ENCODE measurements at regions not wholly inside any gene's neighbourhood (a gene's known extent, or its start where the extent isn't known, plus 50 kb on each side); places are given as distances from the start of the nearest gene placed in this dataset.

DNA sequence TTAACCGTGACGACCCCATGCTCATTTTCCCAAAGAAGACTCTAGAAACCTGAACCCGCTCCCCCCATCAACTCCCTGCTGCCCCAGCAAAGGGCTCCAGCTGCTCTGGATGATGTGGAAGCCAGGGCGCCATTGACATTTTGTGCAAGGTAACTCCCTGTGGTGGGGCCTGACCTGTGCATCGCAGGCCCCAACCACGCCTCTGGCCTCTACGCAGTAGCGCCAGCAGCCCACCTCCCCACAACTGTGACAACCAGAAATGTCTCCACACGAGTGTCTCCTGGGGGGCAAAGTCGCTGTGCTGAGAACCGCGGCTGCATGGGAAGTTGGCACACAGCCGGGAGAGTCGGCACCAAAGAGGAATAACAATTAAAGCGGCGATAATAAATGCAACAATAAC lies 86.9 kb upstream of the PRR5 start:
- H3K4me1 ChIP-seq: no peaks in the 10 kb centered on the region
- H2AFZ ChIP-seq: no peak overlapping the region
- no peak overlapping the region for H3K4me2 ChIP-seq (ENCODE audit: low read length)
- H3K27me3 ChIP-seq (ENCODE audit: control insufficient read depth, insufficient read depth, low read length): no peaks in the 10 kb centered on the region
- no peaks in the 10 kb centered on the region for H3K79me2 ChIP-seq
- H3K9me3 ChIP-seq (ENCODE audit: control insufficient read depth, low read length): no peaks in the 10 kb centered on the region
- H3K36me3 ChIP-seq (ENCODE audit: control insufficient read depth, insufficient read depth, low read length): no peaks in the 10 kb centered on the region
- no peak overlapping the region for H3K4me3 ChIP-seq (ENCODE audit: low read depth, low read length)
- H3K9ac ChIP-seq: no peak overlapping the region
- TF ChIP-seq, protein P1, sequence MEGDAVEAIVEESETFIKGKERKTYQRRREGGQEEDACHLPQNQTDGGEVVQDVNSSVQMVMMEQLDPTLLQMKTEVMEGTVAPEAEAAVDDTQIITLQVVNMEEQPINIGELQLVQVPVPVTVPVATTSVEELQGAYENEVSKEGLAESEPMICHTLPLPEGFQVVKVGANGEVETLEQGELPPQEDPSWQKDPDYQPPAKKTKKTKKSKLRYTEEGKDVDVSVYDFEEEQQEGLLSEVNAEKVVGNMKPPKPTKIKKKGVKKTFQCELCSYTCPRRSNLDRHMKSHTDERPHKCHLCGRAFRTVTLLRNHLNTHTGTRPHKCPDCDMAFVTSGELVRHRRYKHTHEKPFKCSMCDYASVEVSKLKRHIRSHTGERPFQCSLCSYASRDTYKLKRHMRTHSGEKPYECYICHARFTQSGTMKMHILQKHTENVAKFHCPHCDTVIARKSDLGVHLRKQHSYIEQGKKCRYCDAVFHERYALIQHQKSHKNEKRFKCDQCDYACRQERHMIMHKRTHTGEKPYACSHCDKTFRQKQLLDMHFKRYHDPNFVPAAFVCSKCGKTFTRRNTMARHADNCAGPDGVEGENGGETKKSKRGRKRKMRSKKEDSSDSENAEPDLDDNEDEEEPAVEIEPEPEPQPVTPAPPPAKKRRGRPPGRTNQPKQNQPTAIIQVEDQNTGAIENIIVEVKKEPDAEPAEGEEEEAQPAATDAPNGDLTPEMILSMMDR (IDR thresholded peaks at IDR 0.05): no peak
- no peak overlapping the region for H3K27ac ChIP-seq

DNA sequence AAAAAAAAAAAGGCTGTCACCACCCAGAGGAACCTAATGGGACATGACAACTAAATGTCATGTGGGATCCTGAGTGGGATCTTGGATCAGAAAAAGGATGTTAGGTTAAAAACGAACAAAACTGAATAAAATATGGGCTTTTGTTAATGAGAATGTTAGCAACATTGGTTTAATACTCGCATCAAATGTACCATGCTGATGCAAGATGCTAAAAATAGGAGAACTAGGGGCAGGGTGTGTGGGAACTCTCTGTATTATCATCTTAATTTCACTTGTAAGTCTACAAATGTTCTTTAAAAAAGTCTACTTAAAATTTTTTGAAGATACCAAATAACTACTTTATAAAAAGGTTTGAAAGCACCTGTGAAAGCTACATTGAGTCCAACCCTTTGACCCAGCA lies 88.8 kb upstream of the PRR5 start:
- Histone ChIP-seq H3K4me2 (ENCODE audit: low read length) (no peak overlapping the region), H3K79me2 (no peaks in the 10 kb centered on the region), H2AFZ (no peak overlapping the region), H3K9ac (no peak overlapping the region), H3K27me3 (ENCODE audit: control insufficient read depth, insufficient read depth, low read length) (no peaks in the 10 kb centered on the region), H3K4me3 (ENCODE audit: low read depth, low read length) (no peak overlapping the region), H3K27ac (no peak overlapping the region), H3K9me3 (ENCODE audit: control insufficient read depth, low read length) (no peaks in the 10 kb centered on the region), H3K36me3 (ENCODE audit: control insufficient read depth, insufficient read depth, low read length) (no peaks in the 10 kb centered on the region), H3K4me1 (no peaks in the 10 kb centered on the region)
- TF ChIP-seq, protein P1 (IDR thresholded peaks at IDR 0.05): no peak

DNA sequence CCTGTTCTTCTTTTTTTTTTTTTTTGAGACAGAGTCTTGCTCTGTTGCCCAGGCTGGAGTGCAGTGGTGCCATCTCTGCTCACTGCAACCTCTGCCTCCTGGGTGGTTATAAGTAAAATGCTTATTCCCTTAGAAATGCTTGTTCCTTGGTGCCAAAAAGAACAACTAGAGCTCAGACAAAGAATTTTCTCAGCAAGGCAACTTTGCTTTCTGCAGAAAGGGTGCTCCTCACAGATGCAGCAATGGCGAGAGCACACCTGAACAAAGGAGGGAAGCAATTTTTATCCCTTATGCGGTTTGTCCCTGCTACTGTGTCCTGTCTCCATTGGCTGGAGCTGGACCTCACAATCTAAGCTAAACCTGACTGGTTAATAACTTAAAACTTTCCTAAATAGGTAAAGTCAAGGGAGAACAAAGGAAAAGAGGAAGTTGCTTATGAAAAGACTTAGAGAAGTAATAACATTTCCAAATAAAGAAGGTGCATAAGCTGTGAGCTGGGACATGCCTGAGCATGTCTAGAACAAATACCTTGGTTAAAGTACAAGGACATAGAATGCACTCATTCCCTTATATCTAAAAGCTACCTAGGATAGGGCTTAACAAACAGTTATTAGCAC lies 90.0 kb upstream of the PRR5 start:
- no peak overlapping the region for H3K9ac ChIP-seq
- TF ChIP-seq, protein P1 (IDR thresholded peaks at IDR 0.05): no peak
- H3K79me2 ChIP-seq: no peaks in the 10 kb centered on the region
- H3K27ac ChIP-seq: no peak overlapping the region
- no peak overlapping the region for H3K4me3 ChIP-seq (ENCODE audit: low read depth, low read length)
- H3K9me3 ChIP-seq (ENCODE audit: control insufficient read depth, low read length): no peaks in the 10 kb centered on the region
- no peak overlapping the region for H3K4me2 ChIP-seq (ENCODE audit: low read length)
- no peaks in the 10 kb centered on the region for H3K36me3 ChIP-seq (ENCODE audit: control insufficient read depth, insufficient read depth, low read length)
- no peaks in the 10 kb centered on the region for H3K4me1 ChIP-seq
- no peaks in the 10 kb centered on the region for H3K27me3 ChIP-seq (ENCODE audit: control insufficient read depth, insufficient read depth, low read length)
- H2AFZ ChIP-seq: no peak overlapping the region

DNA sequence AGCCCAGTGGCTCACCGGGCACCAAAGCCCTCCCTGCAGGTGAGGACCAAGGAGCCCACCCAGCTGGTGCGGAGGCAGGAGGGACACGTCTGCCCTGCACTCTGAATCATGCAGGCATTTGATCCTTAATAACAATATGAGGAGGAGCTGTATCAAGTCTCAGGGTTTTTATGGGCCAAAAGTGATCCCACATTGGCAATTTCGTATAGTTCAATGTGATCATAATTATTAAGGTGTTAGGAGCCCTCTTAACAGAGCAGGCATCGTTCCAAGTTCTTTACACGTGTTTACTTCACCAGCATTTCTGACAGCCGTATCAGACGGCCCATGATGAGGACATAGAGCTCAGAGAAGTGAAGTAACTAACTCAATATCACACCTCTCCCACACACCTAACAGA lies 91.9 kb upstream of the PRR5 start:
- TF ChIP-seq, protein P1 (IDR thresholded peaks at IDR 0.05): no peak
- Histone ChIP-seq H3K4me2 (ENCODE audit: low read length) (no peak overlapping the region), H3K36me3 (ENCODE audit: control insufficient read depth, insufficient read depth, low read length) (no peaks in the 10 kb centered on the region), H3K4me1 (no peaks in the 10 kb centered on the region), H3K79me2 (no peaks in the 10 kb centered on the region), H3K9ac (no peak overlapping the region), H3K27me3 (ENCODE audit: control insufficient read depth, insufficient read depth, low read length) (no peaks in the 10 kb centered on the region), H3K27ac (no peak overlapping the region), H3K9me3 (ENCODE audit: control insufficient read depth, low read length) (no peaks in the 10 kb centered on the region), H2AFZ (no peak overlapping the region), H3K4me3 (ENCODE audit: low read depth, low read length) (no peak overlapping the region)

DNA sequence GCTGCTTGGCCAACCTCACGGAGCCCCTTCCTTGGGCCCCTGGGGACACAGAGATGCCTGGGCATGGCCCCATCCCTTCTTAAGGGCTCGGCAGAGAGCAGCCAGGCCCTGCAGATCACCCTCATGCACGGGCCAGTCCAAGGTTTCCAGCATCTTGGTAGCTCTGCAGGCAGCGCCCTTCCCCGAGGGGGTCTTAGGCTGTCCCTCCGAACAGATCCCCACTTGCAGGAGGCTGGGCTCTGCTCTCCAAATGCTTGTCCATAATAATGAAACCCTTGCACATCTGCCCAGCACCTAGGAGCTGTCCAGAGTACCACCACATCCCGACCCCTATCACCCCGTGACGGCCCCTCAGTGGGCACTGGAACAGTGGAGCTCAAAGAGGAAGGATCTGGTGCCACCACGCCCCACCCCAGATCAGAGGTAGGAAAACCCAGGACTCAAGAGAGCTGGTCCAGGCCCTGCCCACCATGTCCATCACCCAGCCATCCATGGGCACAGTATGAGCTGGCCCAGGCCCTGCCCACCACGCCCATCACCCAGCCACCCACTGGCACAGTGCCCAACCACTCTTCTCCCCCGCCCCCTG lies 92.5 kb upstream of the PRR5 start:
- TF ChIP-seq, protein P1 (IDR thresholded peaks at IDR 0.05): no peak
- Histone ChIP-seq H3K27me3 (ENCODE audit: control insufficient read depth, insufficient read depth, low read length) (no peaks in the 10 kb centered on the region), H3K9ac (no peak overlapping the region), H2AFZ (no peak overlapping the region), H3K4me3 (ENCODE audit: low read depth, low read length) (no peak overlapping the region), H3K4me1 (no peaks in the 10 kb centered on the region), H3K27ac (no peak overlapping the region), H3K36me3 (ENCODE audit: control insufficient read depth, insufficient read depth, low read length) (no peaks in the 10 kb centered on the region), H3K79me2 (no peaks in the 10 kb centered on the region), H3K9me3 (ENCODE audit: control insufficient read depth, low read length) (no peaks in the 10 kb centered on the region), H3K4me2 (ENCODE audit: low read length) (no peak overlapping the region)
